AG09309 (cell line): ENCODE measurements at regions not wholly inside any gene's neighbourhood (a gene's known extent, or its start where the extent isn't known, plus 50 kb on each side); places are given as distances from the start of the nearest gene placed in this dataset.

Experiments
- DNase-seq: peaks from one replicate; pipeline ENCODE4 v3.0.0-alpha.2; 2010; ENCODE audit warnings: low read depth
- H3K4me3 ChIP-seq: 2 replicates; pipeline ENCODE4 v1.5.1; 2011; ENCODE audit warnings: mild to moderate bottlenecking, low read depth, low read length, moderate library complexity; ENCODE audit not compliant: control insufficient read depth
- TF ChIP-seq, protein P1 (sequence below): IDR thresholded peaks from 2 replicates; pipeline ENCODE4 v1.5.1; 2011; ENCODE audit warnings: mild to moderate bottlenecking, low read depth, low read length, inconsistent platforms; ENCODE audit not compliant: insufficient read depth, control insufficient read depth; ENCODE audit errors: missing control alignments

DNA sequence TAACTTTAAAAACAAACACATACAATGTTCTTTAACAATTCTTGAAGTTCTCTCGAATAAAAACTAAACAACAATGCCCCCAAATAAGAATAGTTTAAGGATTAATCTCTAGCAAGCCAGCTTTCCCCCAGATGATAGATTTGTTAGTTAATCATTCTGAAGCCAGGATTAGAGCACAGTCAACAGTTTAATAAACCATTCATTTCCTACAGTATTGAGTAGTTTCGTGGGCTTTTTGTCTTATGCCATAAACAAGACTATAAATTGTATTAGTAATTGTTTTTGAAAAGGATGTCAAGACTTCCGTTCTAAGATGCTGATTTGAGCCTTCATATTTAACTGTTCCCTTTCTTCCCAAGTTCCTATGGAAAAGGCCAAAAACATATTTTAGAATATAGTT, 136.6 kb downstream of the PIK3R1 start:
- no peak for DNase-seq
- TF ChIP-seq, protein P1, sequence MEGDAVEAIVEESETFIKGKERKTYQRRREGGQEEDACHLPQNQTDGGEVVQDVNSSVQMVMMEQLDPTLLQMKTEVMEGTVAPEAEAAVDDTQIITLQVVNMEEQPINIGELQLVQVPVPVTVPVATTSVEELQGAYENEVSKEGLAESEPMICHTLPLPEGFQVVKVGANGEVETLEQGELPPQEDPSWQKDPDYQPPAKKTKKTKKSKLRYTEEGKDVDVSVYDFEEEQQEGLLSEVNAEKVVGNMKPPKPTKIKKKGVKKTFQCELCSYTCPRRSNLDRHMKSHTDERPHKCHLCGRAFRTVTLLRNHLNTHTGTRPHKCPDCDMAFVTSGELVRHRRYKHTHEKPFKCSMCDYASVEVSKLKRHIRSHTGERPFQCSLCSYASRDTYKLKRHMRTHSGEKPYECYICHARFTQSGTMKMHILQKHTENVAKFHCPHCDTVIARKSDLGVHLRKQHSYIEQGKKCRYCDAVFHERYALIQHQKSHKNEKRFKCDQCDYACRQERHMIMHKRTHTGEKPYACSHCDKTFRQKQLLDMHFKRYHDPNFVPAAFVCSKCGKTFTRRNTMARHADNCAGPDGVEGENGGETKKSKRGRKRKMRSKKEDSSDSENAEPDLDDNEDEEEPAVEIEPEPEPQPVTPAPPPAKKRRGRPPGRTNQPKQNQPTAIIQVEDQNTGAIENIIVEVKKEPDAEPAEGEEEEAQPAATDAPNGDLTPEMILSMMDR, result no peak
- H3K4me3 ChIP-seq, result no peak overlapping the region

DNA sequence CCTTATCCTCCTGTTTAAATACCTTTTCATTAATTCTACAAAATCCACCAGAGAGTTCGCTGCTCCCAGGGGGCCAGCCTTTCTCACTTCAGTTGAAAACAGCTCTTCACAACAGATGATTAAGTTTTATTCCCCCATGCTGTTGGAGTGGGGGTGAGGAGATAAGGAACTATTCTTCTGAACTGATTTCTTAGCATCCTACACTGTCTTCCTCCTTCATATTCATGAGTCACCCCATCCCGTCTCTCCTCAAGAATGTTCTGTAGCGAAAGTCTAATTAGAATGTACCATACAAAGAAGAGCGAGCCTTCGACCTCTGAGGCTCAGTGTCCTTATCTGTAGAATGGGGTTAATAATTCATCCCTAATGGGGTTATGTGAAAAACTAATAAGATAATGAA, 138.0 kb downstream of the PIK3R1 start:
- no peak for DNase-seq
- no peak overlapping the region for H3K4me3 ChIP-seq
- TF ChIP-seq, protein P1, result no peak

DNA sequence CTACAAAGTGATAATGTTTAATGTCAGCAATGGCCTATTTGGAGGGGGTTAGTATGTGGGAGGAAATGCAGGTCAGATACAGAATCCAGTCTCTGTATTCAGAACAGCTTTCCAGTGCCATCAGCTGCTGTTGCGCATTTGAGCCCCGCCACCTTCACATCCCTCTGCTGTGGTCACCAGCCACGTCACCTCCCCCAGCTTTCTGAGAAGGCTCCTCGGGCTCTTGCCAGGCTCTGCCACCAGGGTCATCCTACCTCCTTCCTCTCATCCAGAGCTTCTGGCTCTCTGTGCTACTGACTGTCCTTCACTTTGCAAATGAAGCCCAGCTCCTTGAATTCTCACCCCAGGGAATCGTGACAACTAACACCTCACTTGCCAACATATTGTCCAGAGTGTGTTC, 138.8 kb downstream of the PIK3R1 start:
- TF ChIP-seq, protein P1, result no peak
- no peak for DNase-seq
- no peak overlapping the region for H3K4me3 ChIP-seq

DNA sequence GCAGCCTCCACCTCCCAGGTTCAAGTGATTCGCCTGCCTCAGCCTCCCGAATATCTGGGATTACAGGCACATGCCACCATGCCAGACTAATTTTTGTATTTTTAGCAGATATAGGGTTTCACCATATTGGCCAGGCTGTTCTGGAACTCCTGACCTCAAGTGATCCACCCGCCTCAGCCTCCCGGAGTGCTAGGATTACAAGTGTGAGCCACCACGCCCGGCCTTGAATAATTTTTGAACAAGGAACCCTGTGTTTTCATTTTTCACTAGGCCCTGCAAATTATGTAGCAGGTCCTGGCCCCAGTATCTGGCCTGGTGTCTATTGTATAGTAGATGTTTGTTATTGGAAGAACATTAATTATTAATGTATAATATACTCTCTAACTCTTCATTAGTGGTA, 140.7 kb downstream of the PIK3R1 start:
- TF ChIP-seq, protein P1, result no peak
- no peak overlapping the region for H3K4me3 ChIP-seq
- DNase-seq, result no peak

DNA sequence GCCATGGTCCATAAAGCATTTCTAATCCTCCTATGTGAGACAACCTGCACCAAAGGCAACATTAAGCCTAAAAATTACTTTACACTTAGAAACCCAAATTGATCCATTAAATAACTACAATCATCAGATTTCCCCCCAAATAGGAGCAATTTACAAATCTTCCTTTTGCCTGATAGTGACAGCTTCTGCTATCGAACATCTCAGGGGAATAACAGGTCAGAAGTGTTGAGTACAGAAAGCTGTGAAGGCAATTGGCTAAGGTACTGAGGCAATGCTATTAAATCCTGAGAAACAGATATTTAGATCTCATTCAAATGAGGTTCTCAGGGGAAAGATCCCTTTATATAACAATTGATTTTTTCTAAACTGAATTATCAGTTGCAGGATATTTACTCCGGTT, 141.1 kb downstream of the PIK3R1 start:
- no peak for DNase-seq
- TF ChIP-seq, protein P1, result no peak
- H3K4me3 ChIP-seq, result no peak overlapping the region

DNA sequence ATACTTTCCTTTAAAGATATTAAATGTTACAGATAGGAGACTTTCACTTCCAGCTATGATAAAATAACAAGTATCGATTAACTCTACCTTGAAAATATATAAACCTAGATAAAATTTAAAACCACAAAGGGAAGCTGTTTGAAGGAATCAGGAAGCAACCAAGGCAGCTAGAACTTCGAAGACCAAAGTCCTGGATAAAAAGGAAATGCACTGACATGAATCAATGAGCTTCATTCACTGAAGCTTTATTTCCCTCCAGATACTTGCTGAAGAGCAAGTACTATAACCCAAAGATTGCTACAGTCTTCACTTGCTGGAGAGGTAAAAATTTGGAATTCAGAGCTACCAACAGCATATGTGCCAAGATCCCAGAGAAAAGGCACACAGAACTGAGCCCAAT, 144.1 kb downstream of the PIK3R1 start:
- H3K4me3 ChIP-seq, result no peak overlapping the region
- no peak for DNase-seq
- TF ChIP-seq, protein P1, result no peak

DNA sequence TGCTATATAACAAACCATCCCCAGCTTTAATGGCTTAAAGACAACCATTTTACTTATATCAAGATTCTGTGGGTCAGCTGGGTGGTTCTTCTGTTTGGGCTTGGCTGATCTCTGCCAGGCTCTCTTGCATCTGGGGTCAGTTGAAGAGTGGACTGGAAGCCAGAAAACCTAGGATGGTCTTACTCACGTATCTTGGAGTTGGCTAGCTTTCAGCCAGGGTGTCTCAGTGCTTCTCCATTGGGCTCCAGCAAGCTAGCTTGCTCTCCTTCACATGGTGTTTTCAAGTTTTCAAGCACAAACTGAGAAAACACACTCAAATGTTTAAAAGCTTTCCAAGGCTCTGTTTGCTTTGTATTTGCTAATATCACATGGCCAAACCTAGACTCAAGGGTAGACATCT, 146.8 kb downstream of the PIK3R1 start:
- DNase-seq, result no peak
- H3K4me3 ChIP-seq, result no peak overlapping the region
- TF ChIP-seq, protein P1, result no peak
